HG03097 (cell line): ENCODE measurements at regions not wholly inside any gene's neighbourhood (a gene's known extent, or its start where the extent isn't known, plus 50 kb on each side); places are given as distances from the start of the nearest gene placed in this dataset.
"Not testable (repeated sequence)": the region's sequence is repeated elsewhere in the genome, so short reads cannot be mapped to it uniquely, and the experiment has no call there.

Source experiments
- ATAC-seq: cut with Tn5 transposase; IDR thresholded peaks from one replicate; pipeline ENCODE4 v1.9.1; 2021; ENCODE audit not compliant: unreplicated experiment, low FRiP score

- no peak for ATAC-seq
These were observed 161.5 kb upstream of the AGR3 start for GRCh38 chr7:17043012-17043877.

GRCh38 chr7:17044396-17044795, 162.6 kb upstream of the AGR3 start:
- ATAC-seq: no peak

- ATAC-seq: no peak
These were observed 163.1 kb upstream of the AGR3 start for GRCh38 chr7:17044861-17045260.

- no peak for ATAC-seq
These were observed 164.5 kb upstream of the AGR3 start for GRCh38 chr7:17046259-17046658.

GRCh38 chr7:17046666-17047065, 164.9 kb upstream of the AGR3 start:
- ATAC-seq: no peak

DNA sequence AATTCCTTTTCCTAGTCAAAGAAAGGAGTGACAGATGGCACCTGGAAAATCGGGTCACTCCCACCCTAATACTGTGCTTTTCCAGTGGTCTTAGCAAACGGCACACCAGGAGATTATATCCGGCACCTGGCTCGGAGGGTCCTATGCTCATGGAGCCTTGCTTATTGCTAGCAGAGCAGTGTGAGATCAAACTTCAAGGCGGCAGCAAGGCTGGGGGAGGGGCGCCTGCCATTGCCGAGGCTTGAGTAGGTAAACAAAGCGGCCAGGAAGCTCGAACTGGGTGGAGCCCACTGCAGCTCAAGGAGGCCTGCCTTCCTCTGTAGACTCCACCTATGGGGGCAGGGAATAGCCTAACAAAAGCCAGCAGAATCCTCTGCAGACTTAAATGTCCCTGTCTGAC, 171.4 kb upstream of the AGR3 start:
- ATAC-seq: not testable (repeated sequence)

DNA sequence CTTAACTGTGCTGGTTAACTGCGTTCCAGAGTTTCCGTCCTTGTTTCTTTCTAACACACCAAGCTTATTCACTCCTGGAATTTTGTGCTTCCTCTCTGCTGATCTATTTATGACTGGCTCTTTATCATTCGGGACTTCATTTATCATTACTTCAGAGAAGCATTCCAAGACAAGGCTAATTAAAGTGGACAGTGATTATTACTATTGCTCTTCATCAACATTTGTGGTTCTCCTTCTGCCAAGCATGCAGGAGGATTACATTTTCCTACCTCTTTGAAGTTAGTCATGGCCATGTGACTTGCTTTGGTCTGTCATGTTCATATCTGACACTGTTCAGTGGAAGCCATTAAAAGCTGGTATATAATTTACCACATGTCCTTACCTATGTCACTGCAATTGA, 172.4 kb upstream of the AGR3 start:
- no peak for ATAC-seq

DNA sequence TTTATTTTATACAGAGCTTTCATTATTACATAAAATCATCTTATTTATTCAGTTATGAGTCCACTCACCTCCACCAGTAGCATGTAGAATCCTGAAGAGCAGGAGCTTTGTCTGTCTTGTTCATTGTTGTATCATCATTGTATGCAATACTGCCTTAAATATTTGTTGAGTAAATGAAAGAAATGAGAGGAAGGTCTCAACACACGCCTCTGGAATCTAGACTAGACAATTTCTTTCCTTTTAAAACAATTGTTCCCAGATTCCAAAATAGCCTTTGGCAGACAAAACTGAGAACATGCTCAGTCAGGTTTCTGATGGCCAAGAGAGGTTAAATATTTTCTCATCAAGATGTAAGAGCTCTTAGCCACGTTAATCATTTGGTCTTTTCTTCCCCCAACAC, 173.1 kb upstream of the AGR3 start:
- no peak for ATAC-seq

DNA sequence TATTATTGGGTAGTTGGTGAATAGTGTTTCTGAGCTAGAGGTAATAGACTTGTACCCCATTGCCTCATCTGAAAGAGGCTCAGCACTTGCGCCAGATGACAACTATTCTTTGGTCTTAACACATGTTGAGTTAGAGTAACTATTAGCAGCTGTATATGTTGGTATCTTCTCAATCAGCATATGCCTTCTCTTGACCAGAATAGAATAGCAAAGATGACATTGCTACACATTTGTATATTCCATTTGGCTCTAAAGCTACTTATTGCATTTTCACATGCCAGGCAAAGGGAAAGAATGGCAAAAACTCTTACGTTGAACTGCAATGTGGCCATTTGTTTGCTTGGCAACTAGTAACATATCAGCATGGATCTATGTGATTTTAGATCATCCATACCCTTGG, 173.8 kb upstream of the AGR3 start:
- no peak for ATAC-seq

DNA sequence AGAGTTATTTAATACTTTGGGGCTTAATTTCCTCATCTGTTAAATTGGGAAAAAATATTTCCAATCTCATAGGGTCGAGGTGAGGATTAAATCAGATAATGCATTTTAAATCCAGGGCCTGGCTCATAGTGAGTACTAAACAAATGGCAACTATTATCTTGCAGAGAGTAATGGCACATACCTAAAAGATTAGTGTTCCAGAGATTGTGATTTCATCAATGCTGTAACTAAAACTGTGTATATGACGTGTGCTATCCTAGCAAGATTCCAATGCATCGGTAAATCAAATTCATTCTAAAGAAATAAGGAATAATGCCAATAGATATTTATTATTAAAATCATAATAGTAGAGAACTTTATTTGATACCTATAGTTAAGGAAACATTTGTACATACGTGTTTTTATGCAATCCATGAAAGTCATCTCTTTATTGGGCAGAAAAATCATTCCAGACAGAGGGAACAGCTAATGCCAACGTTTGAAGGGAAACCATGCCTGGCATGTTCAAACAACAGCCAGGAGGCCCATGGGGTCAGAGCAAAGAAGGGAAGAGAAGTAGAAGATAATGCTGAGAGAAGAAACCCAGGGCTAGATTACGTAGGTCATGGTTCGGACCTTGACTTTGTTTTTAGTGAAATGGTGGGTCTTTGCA, 174.8 kb upstream of the AGR3 start:
- no peak for ATAC-seq

GRCh38 chr7:17057143-17057509, 175.3 kb upstream of the AGR3 start:
- no peak for ATAC-seq

DNA sequence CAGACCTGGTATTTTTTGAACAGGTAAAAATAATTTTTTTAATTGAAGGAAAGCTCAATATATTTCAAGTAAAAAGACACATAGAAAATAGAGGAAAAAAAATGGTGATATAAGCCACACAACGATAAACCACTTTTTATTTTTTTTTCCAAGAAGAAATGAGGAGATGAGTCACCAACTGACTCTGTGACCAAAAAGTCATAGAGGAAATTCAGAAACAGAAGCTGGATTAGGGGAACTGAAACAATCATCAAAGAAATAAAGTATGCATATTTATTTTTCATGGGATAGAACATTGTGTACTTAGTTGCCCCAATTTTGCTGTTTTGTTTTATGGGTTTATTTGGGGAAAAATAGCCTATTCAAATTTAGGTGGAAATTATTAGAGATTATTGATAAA, 176.8 kb upstream of the AGR3 start:
- no peak for ATAC-seq

DNA sequence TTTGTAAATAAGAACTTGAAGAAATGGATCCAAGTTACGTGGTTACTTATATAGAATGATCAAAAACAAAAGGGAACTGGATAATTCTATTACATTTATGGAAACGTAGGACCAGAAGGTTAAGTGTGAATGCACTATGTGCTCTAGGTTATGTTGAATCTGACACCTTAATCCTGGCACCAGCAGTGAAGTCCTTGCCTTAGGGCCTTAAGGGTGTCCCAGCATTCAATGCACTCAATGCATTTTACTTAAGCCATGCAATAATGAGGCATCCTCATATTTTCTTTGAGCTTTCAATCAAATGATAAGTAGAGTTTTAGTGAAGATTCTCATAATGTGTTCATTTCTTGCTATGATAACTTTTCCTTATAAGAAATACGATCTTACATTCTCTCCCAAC, 178.3 kb upstream of the AGR3 start:
- no peak for ATAC-seq

GRCh38 chr7:17061443-17061842, 179.7 kb upstream of the AGR3 start:
- ATAC-seq: no peak

DNA sequence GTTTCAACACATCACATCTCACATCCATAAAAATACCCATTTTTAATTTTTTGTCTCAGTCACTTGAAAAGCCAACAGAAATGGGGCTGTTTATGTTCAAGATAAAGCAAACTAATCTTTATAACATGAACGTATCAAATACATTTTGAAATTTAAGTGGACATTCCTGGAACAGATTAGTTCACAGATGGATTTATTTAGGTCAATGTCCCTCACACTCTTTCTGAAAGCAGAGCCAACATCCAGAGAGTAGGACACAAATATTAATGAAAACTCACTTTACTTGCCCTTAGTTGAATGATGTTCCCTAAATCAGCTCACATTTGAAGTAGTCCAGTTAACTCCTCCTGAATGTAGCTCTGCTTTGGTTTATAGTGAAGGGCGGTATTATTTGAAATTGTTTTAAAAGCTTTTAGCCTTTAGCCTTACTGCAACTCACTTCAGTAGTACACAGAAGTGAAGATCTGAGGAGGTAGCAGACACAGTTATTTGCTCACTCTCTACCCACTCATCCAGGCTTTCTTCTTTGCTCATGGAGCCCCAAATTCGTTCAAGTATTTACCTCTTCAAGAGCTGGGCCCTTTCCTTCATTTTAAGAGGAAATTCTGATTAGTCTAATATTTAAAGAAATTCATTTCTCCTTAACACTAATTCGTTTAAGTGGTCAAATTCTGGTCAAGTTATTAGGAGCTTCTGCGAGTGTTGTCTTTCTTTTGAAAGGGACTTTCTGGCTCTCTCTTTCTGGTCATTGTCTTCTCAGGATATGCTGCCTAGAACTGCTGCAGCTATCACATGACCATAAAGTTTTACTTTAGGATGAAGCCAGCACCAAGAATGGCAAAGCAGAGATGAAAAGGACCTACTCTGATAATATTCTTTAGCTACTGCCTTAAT, 180.6 kb upstream of the AGR3 start:
- no peak for ATAC-seq

DNA sequence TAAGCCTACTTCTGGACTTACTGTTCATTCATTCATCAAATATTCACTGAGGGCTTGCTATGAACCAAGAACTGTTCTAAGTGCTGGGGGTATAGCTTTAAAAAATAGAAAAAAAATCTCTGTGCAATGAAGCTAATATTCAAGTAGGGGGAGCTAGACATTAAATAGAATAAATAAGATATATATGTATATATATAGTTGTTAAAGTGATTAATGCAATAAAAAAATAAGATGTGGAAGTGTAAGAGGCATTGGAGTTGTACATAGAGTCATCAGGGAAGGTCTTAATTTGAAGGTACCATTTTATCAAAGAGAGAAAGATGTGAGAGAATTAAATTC, 181.2 kb upstream of the AGR3 start:
- ATAC-seq: no peak

GRCh38 chr7:17067691-17068090, 185.9 kb upstream of the AGR3 start:
- no peak for ATAC-seq

GRCh38 chr7:17069146-17069545, 187.4 kb upstream of the AGR3 start:
- no peak for ATAC-seq

DNA sequence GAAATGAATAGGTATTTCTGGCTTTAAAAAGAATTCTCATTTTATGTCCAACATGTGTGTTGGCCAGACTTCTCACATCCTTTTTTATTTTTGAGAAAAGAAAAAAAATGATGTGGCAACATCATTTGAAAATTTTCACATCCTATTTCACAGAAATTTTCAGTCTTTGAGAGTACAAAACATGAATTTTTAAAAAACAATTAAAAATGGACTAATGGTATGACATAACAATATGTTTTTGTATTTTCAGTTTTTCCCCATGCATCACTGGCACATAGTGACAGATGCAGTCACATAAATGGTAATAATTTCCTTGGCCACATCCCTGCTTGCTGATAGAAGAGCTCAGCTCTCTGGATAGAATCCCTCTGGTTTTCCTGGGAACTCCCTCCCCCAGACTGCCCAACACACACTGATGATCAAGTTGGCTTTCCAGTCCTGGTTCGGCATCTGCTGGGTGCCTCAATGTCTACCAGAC, 188.5 kb upstream of the AGR3 start:
- ATAC-seq: no peak

DNA sequence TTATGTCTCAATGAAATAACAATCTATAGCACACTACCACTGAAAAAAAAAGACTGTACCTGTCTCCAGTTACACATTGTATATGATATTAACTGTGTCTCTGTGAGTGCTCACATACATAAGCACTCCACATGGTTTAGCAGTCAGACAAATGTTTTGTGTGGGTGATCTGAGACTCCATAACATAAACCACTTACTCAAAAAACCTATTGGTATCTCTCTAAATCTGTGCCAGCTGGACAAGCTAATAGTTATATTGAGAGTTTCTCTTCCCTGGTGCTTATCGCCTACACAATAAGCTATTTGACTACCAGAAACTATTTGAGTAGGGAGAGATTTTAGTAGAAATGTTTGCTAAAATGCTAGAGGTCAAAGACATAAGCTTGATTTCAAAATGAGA, 190.1 kb upstream of the AGR3 start:
- ATAC-seq: no peak

DNA sequence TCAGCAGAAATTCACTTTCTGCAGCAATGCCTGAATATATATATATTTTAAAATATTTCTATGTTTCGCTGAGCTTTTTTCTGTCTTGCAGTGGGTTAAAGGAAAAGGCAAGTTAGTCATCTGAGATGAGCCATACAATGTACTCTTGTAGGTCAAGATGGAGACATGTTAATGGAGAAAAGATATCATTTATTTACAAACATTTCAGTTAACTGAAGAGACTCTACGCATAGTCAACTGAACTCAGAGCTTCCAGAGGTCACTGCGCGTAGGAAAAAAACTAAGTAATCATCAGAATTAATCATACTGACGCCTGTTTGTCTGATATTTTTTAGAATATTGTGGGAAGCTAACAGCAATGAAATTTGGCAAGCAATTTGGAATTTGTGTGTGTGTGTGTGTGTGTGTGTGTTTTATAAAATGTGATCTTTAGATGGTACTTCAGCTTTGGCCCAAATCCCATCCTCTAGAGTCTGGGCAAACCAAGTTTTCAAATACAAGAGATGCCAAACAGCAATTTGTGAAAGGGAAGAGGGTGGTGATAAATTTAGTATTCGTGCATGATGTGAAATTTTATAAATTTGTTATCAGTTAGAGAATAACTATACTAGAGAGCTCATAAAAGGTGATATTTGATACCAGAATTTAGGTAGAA, 193.9 kb upstream of the AGR3 start:
- no peak for ATAC-seq
